HG03457 (cell line): ENCODE measurements at regions not wholly inside any gene's neighbourhood (a gene's known extent, or its start where the extent isn't known, plus 50 kb on each side); places are given as distances from the start of the nearest gene placed in this dataset.

Source experiments
- ATAC-seq: cut with Tn5 transposase; IDR thresholded peaks from one replicate; pipeline ENCODE4 v1.9.1; 2021; ENCODE audit warnings: moderate number of reproducible peaks; ENCODE audit not compliant: unreplicated experiment

DNA sequence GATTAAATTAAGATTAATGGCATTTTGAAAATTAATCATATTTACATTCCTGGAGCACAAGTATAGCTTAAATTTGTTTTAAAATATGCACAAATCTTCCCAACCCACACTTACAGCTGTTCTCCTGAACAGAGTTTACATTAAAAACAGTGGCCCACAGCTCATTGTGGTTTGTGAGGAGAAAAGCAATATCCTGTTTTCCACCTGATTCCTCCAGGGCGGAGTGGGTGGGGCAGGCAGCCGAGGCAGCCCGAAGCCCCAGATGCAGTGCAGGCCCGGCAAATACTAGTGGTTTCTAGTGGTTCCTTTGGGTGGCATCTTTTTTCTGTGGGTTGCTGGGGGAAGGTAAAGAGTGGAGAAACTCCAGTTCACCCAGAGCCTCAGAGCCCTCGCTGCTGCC lies 280.8 kb downstream of the ARHGAP12 start:
- no peak for ATAC-seq

DNA sequence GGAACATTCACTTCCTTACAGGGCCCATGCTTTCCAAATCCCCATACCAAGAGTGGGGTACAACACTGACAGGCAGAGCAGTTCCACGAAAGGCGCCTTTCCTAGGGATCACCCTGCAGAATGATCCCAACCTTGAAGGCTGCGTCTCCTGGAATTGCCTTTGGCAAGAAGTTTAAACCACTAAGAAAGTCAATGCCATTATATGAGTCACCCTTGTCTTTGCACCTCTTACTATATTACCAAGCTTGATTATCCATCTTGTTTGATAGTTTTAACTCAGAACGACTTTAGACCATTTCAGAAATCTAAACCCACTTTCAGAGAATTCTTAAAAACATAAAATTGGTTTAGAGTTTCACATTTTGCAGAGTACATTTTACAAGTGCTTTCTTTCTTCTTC lies 282.1 kb downstream of the ARHGAP12 start:
- no peak for ATAC-seq

DNA sequence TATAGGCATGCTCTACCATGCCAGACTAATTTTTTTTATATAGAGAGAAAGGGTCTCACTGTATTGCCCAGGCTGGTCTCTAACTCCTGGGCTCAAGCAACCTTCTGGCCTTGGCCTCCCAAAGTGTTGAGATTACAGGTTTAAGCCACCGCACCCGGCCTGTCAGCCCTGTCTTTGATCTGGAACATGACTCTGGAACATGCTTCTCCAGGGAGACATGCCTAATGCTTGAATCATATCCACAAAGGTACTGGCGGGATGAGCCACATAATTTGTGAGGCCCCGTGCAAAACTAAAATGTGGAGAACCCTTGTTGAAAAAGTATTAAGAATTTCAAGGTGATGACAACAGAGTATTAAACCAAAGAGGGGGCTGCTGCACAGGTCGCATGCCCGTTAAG lies 282.8 kb downstream of the ARHGAP12 start:
- no peak for ATAC-seq

GRCh38 chr10:31644931-31645633 lies 283.5 kb downstream of the ARHGAP12 start:
- ATAC-seq = no peak

GRCh38 chr10:31642281-31642680 lies 286.4 kb downstream of the ARHGAP12 start:
- no peak for ATAC-seq

DNA sequence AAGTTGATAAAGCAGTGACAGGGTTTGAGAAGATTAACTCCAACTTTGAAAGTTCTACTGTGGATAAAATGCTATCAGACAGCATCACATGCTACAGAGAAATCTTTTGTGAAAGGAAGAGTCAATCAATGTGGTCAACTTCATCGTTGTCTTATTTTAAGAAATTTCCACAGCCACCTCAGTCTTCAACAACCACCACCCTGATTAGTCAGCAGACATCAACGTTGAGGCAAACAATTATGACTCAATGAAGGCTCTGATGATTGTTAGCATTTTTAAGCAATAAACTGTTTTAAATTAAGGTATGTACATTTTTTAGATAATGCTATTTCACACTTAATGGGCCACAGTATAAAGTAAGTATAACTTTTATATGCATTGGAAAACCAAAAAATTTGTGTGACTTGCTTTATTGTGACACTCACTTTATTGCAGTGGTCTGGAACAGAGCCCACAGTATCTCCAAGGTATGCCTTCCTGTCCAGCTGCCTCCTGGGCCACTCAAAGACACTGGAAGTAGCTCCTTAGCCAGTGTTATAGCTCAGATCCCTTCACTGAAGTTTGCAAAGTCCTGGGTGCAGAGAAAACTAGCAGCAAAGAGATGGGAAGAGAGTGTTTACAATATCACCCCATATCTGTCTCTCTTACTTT lies 293.1 kb downstream of the ARHGAP12 start:
- ATAC-seq = no peak

GRCh38 chr10:31635009-31635408 lies 293.6 kb downstream of the ARHGAP12 start:
- no peak for ATAC-seq

DNA sequence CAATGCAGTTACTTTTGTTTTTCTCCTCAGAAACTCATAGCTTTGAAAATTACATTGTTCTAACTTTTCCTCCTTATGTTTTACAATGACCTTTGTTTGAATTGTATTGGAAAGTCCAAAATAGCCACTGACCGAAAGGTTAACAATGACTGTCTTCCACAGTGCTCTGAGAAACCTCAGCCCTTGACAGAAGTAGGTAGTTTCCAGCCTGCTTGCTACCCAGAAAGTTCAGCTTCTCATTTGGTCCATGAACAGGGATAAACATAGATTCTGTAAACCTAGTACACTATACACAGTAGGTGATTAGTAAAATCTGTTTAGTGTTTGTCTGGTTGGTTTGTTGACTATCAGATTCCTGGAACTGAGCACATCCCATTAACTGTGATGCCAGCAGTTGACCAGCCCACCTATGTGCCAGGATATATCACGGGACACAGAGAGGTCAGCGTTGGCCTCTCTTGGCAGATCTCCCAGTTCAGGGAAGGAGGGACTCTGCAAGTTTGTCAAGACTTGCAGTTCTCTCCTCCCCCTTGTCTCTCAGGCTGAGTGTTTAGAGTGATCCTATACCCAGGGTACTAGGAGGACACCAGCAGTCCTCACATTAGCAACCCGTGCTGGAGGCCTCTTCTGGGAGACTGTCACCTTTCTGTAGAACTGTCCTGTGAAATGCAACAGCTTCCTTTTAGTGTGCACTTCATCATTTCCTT lies 297.6 kb downstream of the ARHGAP12 start:
- ATAC-seq = no peak

DNA sequence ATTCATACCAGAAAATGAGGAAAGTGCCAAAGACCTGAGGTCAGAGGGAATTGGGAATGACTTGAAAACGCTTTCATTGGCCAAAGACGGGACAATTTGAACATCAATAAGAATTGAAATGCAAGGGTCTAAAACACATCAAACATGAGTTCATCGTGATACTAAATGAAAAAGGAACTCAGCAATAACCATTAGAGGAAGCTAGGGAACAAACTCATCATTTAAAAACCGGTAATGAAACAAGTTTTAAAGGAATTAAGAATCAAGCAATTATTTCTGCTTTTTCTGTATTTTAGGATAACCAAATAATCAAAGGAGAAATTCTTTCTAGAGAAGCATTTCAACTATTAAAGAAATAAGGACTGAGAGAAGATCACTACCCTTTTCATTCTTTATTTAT lies 303.1 kb downstream of the ARHGAP12 start:
- ATAC-seq = no peak

DNA sequence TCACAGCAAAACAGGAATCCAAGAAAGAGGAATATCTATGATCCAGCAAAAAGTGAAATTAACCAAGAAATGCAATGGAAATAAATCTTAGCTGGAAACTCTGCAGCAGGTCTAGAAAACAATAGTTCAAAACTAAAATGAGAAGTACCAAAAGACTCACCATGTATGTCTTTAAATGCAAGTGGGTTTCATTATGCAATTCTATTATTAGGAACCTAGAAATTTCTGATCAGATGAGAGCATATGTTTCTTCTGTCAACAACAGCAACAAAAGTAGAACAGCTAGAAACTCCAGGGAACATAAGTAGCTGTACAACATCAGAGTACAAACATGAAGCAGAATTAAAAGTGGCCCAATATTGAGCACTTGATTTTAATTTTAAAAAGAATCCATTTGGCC lies 304.0 kb downstream of the ARHGAP12 start:
- ATAC-seq = no peak

DNA sequence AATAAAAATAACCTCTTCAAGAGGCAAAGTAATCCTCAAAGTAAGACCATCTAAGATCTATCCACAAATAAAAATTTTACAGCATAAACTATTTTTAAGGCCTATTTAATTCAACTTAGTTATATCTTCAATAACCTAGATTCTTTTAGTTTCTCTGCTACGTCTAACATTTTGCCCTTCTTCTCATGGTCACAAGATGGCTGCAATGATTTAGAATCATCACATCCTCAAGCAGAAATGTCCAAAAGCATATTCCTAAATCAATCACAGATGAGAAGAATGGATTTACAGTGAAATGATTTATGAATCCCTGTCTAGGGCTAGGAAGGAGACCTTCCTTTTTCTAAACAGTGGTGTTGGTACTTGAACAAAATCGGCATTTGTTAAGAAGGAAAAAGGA lies 304.7 kb downstream of the ARHGAP12 start:
- ATAC-seq = no peak

DNA sequence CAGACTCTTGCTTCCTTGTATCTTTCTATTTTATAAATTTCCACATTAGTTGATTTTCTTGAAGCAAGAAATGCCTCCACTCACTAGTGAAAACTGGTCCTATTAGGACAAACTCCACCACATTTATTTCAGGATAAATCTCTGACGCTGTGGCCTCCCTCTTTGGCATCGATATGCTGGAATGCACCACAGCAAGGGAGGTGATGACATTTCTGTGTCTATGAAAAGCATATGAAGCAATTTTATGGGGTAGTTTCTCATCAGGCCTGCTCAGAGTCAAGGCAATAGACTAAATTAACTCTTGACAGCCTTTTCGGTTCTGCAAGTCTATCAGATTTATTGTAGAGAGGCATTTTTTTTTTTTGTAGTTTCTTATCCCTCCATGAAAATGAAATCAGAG lies 304.4 kb downstream of the ZEB1 start:
- no peak for ATAC-seq

DNA sequence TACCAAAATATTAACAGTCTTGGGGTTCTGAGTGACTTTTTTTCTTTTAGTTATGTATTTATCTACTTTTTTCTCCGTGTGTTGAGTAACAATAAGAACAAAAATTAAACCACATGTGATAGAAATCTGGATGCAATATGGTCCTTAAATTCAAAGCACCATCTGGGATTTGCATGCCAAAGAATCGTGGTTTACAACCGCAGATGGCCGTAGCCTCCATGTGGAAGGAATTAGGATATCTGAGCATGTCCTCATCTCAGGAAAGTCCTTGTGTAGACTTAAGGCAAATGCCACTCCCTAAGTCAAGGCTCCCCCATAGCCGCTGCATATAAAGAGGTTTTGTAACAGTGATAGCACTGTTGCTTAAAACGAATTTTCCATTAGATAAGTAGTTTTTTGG lies 304.0 kb downstream of the ZEB1 start:
- no peak for ATAC-seq

DNA sequence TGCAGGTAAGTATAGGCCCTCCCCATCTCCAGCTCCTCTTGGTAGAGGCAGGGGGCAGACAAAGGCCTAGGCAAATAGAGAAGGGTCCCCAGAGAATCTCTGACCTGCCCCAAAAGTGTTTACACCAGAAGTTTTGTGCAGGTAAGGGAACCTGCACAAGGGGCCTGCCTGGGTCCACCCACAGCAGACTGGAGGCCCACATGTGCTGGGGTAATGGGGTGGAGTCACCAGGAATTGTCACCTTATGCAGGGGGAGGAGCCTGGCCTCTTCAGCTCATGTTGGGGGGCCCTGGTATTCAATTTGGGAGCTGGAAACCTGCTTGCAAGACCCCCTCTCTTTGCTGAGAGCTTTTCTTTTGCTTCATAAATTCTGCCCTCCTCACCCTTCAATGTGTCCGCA lies 302.7 kb downstream of the ZEB1 start:
- ATAC-seq = no peak

- no peak for ATAC-seq
Measured at GRCh38 chr10:31620226-31621151, 301.5 kb downstream of the ZEB1 start.

GRCh38 chr10:31619531-31620061 lies 300.6 kb downstream of the ZEB1 start:
- ATAC-seq = no peak

DNA sequence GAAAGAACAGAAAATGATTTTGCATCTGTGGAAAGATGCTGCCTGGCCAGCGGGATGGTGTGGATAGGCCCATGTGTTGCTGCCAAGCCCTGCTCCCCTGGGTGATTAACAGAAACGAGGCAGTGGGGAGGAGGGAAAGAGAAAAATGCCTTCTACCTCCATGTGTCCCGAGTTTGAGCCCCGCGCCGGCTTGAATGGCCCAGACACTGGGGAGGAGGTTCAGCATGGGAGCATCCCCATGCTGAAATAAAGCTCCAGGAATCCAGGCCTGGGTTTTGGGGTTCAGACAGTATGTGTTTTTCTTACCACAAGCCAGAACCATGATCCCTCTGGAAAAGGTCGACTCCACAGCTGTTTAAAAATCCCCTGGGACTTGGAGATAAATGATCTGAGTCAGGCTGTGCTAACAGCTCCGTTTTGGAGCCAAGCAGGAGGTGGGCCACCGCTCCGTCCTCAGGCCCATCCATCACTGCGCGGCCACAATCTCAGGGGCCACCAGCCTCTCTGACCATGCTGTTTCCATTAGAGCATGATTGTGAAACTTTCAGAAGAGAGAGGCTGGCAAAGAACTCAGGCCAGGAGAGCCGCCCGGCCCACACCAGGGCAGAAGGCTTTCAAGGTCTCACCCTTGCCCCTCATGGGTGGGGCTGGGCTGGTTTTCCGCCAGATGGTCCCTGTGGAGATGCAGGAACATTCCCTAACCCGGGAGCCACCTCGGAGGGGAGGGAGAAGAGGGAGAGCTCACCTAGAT lies 299.7 kb downstream of the ZEB1 start:
- no peak for ATAC-seq

DNA sequence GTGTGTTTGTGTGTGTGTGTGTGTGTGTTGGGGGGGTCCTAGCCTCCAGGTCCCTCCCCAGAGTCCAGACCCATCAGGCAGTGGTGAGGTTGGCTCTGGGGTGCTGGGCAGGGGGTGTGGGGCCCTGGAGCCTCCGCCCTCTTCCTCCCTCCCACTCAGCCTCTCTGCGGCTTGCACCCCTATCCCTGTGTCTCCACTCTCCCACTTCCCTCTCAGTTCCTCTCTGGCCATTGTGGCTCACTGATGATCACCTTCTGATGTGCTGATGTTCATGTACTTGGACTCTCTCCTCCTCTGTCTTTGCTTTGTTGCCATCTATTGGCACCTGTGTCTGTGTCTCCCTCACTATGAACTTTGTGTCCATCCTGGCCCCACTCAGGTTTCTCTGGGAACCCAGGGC lies 298.7 kb downstream of the ZEB1 start:
- ATAC-seq = no peak

DNA sequence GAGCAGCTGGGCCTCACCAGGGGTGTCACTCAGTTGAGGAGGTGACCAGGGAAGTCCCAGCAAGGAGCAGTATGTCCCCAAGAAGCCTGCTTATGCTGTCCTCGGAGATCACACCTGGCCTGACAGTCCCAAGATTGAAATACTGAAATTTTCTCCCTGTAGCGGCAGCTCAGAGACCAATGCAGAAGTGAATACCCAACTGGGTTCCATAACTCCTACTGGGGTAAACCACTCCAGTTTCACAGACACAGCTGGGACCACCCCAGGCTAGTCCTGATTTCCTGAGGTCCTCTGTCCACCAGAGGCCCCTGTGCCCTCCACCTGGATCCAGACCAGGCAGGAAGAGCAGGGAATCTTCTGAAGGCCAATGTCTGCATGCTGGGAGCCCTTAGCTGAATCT lies 298.1 kb downstream of the ZEB1 start:
- ATAC-seq = no peak

DNA sequence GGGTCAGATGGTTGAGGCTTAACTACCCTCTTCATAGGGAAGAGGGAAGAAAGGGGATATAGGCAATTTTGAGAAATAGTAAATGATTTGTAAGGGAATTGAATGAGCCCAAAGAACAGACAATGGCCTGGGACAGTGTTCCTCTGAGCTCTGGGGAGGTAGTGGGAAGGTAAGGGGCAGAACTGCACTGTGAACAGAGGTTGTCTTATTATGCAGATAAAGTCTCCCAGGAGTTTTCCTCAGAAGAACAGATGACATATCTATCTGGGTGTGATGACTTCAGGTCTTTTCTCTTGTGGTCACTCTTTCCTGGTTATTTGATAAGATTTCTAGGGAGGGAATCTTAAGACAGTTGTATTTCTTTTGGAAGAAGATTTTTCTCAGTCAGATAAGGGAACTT lies 296.1 kb downstream of the ZEB1 start:
- no peak for ATAC-seq
